H1 (cell line): ENCODE measurements at regions not wholly inside any gene's neighbourhood (a gene's known extent, or its start where the extent isn't known, plus 50 kb on each side); places are given as distances from the start of the nearest gene placed in this dataset.

ENCODE experiments used
- CTCF ChIA-PET: fragments of 300-600 bp; sonication (Branson Sonifier 250); formaldehyde crosslinking; loops from one replicate; lab custom pipeline; 2021; ENCODE audit not compliant: partially characterized antibody; lab: Charles Lee
- POLR2A ChIA-PET: fragments of 300-600 bp; sonication (Branson Sonifier 250); formaldehyde crosslinking; loops from one replicate; lab custom pipeline; 2021; ENCODE audit warnings: inconsistent platforms; ENCODE audit not compliant: partially characterized antibody; lab: Charles Lee
- DNase-seq, 2 experiments: peaks; one replicate each; pipeline versions ENCODE4 v3.0.0 to v3.0.0-alpha.2; 2010 to 2022; ENCODE audit warnings: low spot score in 2 of 2, low read depth in 1 of 2, mixed read lengths in 1 of 2
- FAIRE-seq: peaks from 2 replicates; lab custom pipeline; 2011; peaks lifted over from hg19 to GRCh38; lab: Jason Lieb, UNC
- H2AFZ ChIP-seq: 2 replicates; pipeline ENCODE4 v1.8.1; 2012; ENCODE audit warnings: low read length, inconsistent platforms
- H2AK5ac ChIP-seq: 2 replicates; pipeline ENCODE4 v1.6.1; 2013; ENCODE audit warnings: low read depth, low read length
- H2BK120ac ChIP-seq: replicated peaks from 2 replicates; pipeline ENCODE3; 2013; ENCODE audit warnings: low read depth, low read length, inconsistent platforms
- H2BK12ac ChIP-seq: 2 replicates; pipeline ENCODE4 v1.6.1; 2013; ENCODE audit warnings: low read depth, low read length
- H2BK15ac ChIP-seq: 2 replicates; pipeline ENCODE4 v1.6.1; 2013; ENCODE audit warnings: low read length
- H2BK20ac ChIP-seq: 2 replicates; pipeline ENCODE4 v1.6.1; 2013; ENCODE audit warnings: low read length
- H2BK5ac ChIP-seq: 2 replicates; pipeline ENCODE4 v1.6.1; 2013; ENCODE audit warnings: low read depth, low read length
- H3K14ac ChIP-seq: 2 replicates; pipeline ENCODE4 v1.6.1; 2013; ENCODE audit warnings: inconsistent platforms; ENCODE audit not compliant: insufficient read length
- H3K18ac ChIP-seq: 2 replicates; pipeline ENCODE4 v1.6.1; 2013; ENCODE audit warnings: low read length; ENCODE audit errors: extremely low read depth
- H3K23ac ChIP-seq: 2 replicates; pipeline ENCODE4 v1.6.1; 2013; ENCODE audit warnings: inconsistent platforms; ENCODE audit not compliant: insufficient read length
- H3K23me2 ChIP-seq: 2 replicates; pipeline ENCODE4 v1.6.1; 2013; ENCODE audit warnings: low read depth, low read length
- H3K27ac ChIP-seq: 2 replicates; pipeline ENCODE4 v1.6.1; 2011; ENCODE audit warnings: low read depth, low read length, inconsistent platforms
- H3K27me3 ChIP-seq, 4 experiments: replicated peaks in 1 of 4; 1 replicate in 1 of 4; 2 replicates in 3 of 4; pipeline versions ENCODE4 v1.6.1 to v1.8.1; 2011 to 2013; ENCODE audit warnings: low read length in 3 of 4, mild to moderate bottlenecking in 3 of 4, inconsistent platforms in 2 of 4, mixed read lengths in 2 of 4, moderate library complexity in 1 of 4; ENCODE audit not compliant: control insufficient read depth in 3 of 4, insufficient read depth in 3 of 4; ENCODE audit errors: extremely low read depth in 1 of 4
- H3K36me3 ChIP-seq, 4 experiments: 2 replicates each; pipeline versions ENCODE4 v1.6.1 to v1.8.1; 2011 to 2013; ENCODE audit warnings: mild to moderate bottlenecking in 4 of 4, low read length in 3 of 4, moderate library complexity in 2 of 4, control low read depth in 1 of 4, inconsistent platforms in 1 of 4; ENCODE audit not compliant: insufficient read depth in 4 of 4, control insufficient read depth in 2 of 4
- H3K4ac ChIP-seq: replicated peaks from 2 replicates; pipeline ENCODE3; 2013; ENCODE audit warnings: low read length, low read depth, mixed read lengths, inconsistent platforms; ENCODE audit not compliant: insufficient read length
- H3K4me1 ChIP-seq, 4 experiments: replicated peaks in 1 of 4; 1 replicate in 1 of 4; 2 replicates in 3 of 4; pipeline versions ENCODE4 v1.6.1 to v1.8.1; 2011 to 2013; ENCODE audit warnings: low read length in 3 of 4, inconsistent platforms in 2 of 4, mixed read lengths in 1 of 4; ENCODE audit not compliant: insufficient read depth in 4 of 4, control insufficient read depth in 3 of 4
- H3K4me2 ChIP-seq, 2 experiments: 2 replicates each; pipeline versions ENCODE4 v1.6.1 to v1.8.1; 2011 to 2013; ENCODE audit warnings: low read depth in 2 of 2, low read length in 2 of 2, control low read depth in 1 of 2, inconsistent platforms in 1 of 2, mild to moderate bottlenecking in 1 of 2; ENCODE audit not compliant: insufficient read depth in 1 of 2
- H3K4me3 ChIP-seq, 4 experiments: fragments of 200-600, 300-600 bp in 1 of 4; sonication (generic), shearing (Covaris generic), sonication (Bioruptor Twin) in 1 of 4; 2 replicates each; pipeline versions ENCODE4 v1.5.1 to v1.8.1; 2011 to 2016; ENCODE audit warnings: low read length in 4 of 4, low read depth in 3 of 4, control low read depth in 2 of 4, inconsistent platforms in 2 of 4, mild to moderate bottlenecking in 2 of 4, mixed read lengths in 1 of 4, moderate library complexity in 1 of 4; ENCODE audit not compliant: insufficient read depth in 2 of 4; ENCODE audit errors: extremely low read depth in 1 of 4
- H3K56ac ChIP-seq: replicated peaks from 2 replicates; pipeline ENCODE3; 2013; ENCODE audit warnings: low read depth, mild to moderate bottlenecking, mixed read lengths, low read length, inconsistent platforms; ENCODE audit not compliant: insufficient read length
- H3K79me1 ChIP-seq: 2 replicates; pipeline ENCODE4 v1.6.1; 2013; ENCODE audit warnings: low read depth, low read length, control low read depth
- H3K79me2 ChIP-seq, 2 experiments: 2 replicates each; pipeline versions ENCODE4 v1.6.1 to v1.8.1; 2012 to 2013; ENCODE audit warnings: low read length in 2 of 2, mild to moderate bottlenecking in 2 of 2, inconsistent platforms in 1 of 2; ENCODE audit not compliant: insufficient read depth in 2 of 2, control insufficient read depth in 1 of 2
- H3K9ac ChIP-seq, 4 experiments: replicated peaks in 1 of 4; 1 replicate in 1 of 4; 2 replicates in 3 of 4; pipeline versions ENCODE4 v1.6.1 to v1.8.1; 2011 to 2013; ENCODE audit warnings: low read depth in 3 of 4, low read length in 3 of 4, control low read depth in 2 of 4, mild to moderate bottlenecking in 2 of 4, moderate library complexity in 2 of 4, inconsistent platforms in 1 of 4; ENCODE audit errors: extremely low read depth in 1 of 4
- H3K9me3 ChIP-seq, 2 experiments: 2 replicates each; pipeline versions ENCODE4 v1.6.1 to v1.8.1; 2012 to 2013; ENCODE audit warnings: mild to moderate bottlenecking in 2 of 2, moderate library complexity in 2 of 2, control low read depth in 1 of 2, inconsistent platforms in 1 of 2, low read depth in 1 of 2, low read length in 1 of 2, mixed read lengths in 1 of 2; ENCODE audit not compliant: insufficient read depth in 2 of 2
- H4K20me1 ChIP-seq, 2 experiments: replicated peaks in 1 of 2; 2 replicates each; pipeline versions ENCODE3 to v1.8.1; 2011 to 2013; ENCODE audit warnings: inconsistent platforms in 2 of 2, low read length in 2 of 2, mild to moderate bottlenecking in 1 of 2; ENCODE audit not compliant: insufficient read depth in 2 of 2, control insufficient read depth in 1 of 2
- H4K5ac ChIP-seq: 2 replicates; pipeline ENCODE4 v1.6.1; 2013; ENCODE audit warnings: low read length, low read depth, mixed read lengths, inconsistent platforms; ENCODE audit not compliant: insufficient read length
- H4K8ac ChIP-seq: 2 replicates; pipeline ENCODE4 v1.8.0; 2013; ENCODE audit warnings: mild to moderate bottlenecking, moderate library complexity, low read length, inconsistent platforms; ENCODE audit not compliant: insufficient read depth; ENCODE audit errors: extremely low read depth
- H4K91ac ChIP-seq: replicated peaks from 2 replicates; pipeline ENCODE3; 2013; ENCODE audit warnings: low read length, mixed read lengths, inconsistent platforms; ENCODE audit not compliant: insufficient read length
- FOSL1 ChIP-seq: IDR thresholded peaks from 2 replicates; pipeline ENCODE4 v1.6.1; 2011; ENCODE audit warnings: mild to moderate bottlenecking, low read depth, low read length, moderate library complexity; ENCODE audit not compliant: insufficient read depth
- JUN ChIP-seq: IDR thresholded peaks from 2 replicates; pipeline ENCODE4 v1.6.1; 2011; ENCODE audit warnings: low read depth, mild to moderate bottlenecking, improper control_type of control experiment, low read length
- JUND ChIP-seq: IDR thresholded peaks from 2 replicates; pipeline ENCODE4 v1.6.1; 2011; ENCODE audit warnings: mild to moderate bottlenecking, improper control_type of control experiment, low read length
- KDM1A ChIP-seq: fragments of 200-600, 300-600 bp; sonication (generic); IDR thresholded peaks from 2 replicates; pipeline ENCODE4 v1.7.1; 2016; ENCODE audit warnings: mild to moderate bottlenecking, low read length, borderline replicate concordance
- PHF8 ChIP-seq: fragments of 200-600 bp; sonication (generic); conservative IDR thresholded peaks from 2 replicates; pipeline ENCODE4 v1.7.1; 2012; ENCODE audit warnings: low read depth, mild to moderate bottlenecking, inconsistent platforms, low read length, moderate library complexity
- RXRA ChIP-seq: IDR thresholded peaks from 2 replicates; pipeline ENCODE4 v1.6.1; 2011; ENCODE audit warnings: low read depth, mild to moderate bottlenecking, low read length, moderate library complexity; ENCODE audit not compliant: insufficient read depth
- SIRT6 ChIP-seq: IDR thresholded peaks from one replicate; pipeline ENCODE4 v1.7.1; 2012; ENCODE audit warnings: low read length, inconsistent platforms
- SP4 ChIP-seq: IDR thresholded peaks from 2 replicates; pipeline ENCODE4 v1.6.1; 2012; ENCODE audit warnings: low read length, inconsistent platforms
- TAF1 ChIP-seq: IDR thresholded peaks from 2 replicates; pipeline ENCODE4 v1.6.1; 2011; ENCODE audit warnings: mild to moderate bottlenecking, low read depth, low read length
- TF ChIP-seq, protein P1 (sequence below): IDR thresholded peaks from 2 replicates; pipeline ENCODE4 v1.6.1; 2012; ENCODE audit warnings: inconsistent platforms

GRCh38 chr4:156414406-156414805, 460.7 kb upstream of the CTSO start:
- TF ChIP-seq RXRA (no peak), TAF1 (no peak), PHF8 (no peak), SP4 (no peak), SIRT6 (no peak), FOSL1 (no peak), KDM1A (no peak), JUN (no peak), JUND (no peak)
- TF ChIP-seq, protein P1, sequence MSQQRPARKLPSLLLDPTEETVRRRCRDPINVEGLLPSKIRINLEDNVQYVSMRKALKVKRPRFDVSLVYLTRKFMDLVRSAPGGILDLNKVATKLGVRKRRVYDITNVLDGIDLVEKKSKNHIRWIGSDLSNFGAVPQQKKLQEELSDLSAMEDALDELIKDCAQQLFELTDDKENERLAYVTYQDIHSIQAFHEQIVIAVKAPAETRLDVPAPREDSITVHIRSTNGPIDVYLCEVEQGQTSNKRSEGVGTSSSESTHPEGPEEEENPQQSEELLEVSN, result no peak
- TF ChIP-seq, all 59 proteins: peak for 0
- FAIRE-seq, result no peak
- no peak overlapping the region for H3K14ac ChIP-seq
- H2BK5ac ChIP-seq, result no peak overlapping the region
- no peak overlapping the region for H2AFZ ChIP-seq
- H3K27ac ChIP-seq, result no peak overlapping the region
- H2BK20ac ChIP-seq, result no peak overlapping the region
- H3K79me1 ChIP-seq, result no peaks in the 10 kb centered on the region
- H3K4ac ChIP-seq, result no peak overlapping the region
- no peaks in the 10 kb centered on the region for H3K36me3 ChIP-seq
- no peaks in the 10 kb centered on the region for H3K79me2 ChIP-seq
- no peak overlapping the region for H2BK15ac ChIP-seq
- no peaks in the 10 kb centered on the region; a peak in 1 of 4 replicates for H3K9me3 ChIP-seq
- DNase-seq, result no peak
- POLR2A ChIA-PET, result no interaction called here
- no peak overlapping the region for H4K5ac ChIP-seq
- H3K4me2 ChIP-seq, result no peak overlapping the region
- H3K4me3 ChIP-seq, result no peak overlapping the region
- no peaks in the 10 kb centered on the region for H3K27me3 ChIP-seq
- H2BK120ac ChIP-seq, result no peak overlapping the region
- H4K91ac ChIP-seq, result no peak overlapping the region
- no peak overlapping the region for H3K9ac ChIP-seq
- CTCF ChIA-PET, result interaction anchor here (0.9 kb wide), 1 partner anchor 161 kb away, joined by 3 read pairs; no protein-coding TSS in a partner anchor
- H3K18ac ChIP-seq, result no peak overlapping the region
- H3K23ac ChIP-seq, result no peak overlapping the region
- no peak overlapping the region for H3K56ac ChIP-seq
- H2AK5ac ChIP-seq, result no peak overlapping the region
- no peaks in the 10 kb centered on the region for H3K4me1 ChIP-seq
- no peak overlapping the region for H2BK12ac ChIP-seq
- H4K20me1 ChIP-seq, result no peaks in the 10 kb centered on the region
- H4K8ac ChIP-seq, result no peak overlapping the region
- no peaks in the 10 kb centered on the region for H3K23me2 ChIP-seq
